HG02610 (cell line): ENCODE measurements at regions not wholly inside any gene's neighbourhood (a gene's known extent, or its start where the extent isn't known, plus 50 kb on each side); places are given as distances from the start of the nearest gene placed in this dataset.

Source experiments
- ATAC-seq: cut with Tn5 transposase; IDR thresholded peaks from one replicate; pipeline ENCODE4 v1.9.1; 2021; ENCODE audit warnings: mild to moderate bottlenecking, moderate library complexity; ENCODE audit not compliant: unreplicated experiment

GRCh38 chr4:10773010-10773409 is 88.4 kb upstream of the CLNK start:
- ATAC-seq: no peak

- ATAC-seq: no peak
Observed at GRCh38 chr4:10765386-10765785, 80.8 kb upstream of the CLNK start.

GRCh38 chr4:10762561-10762960 is 78.0 kb upstream of the CLNK start:
- ATAC-seq: no peak

GRCh38 chr4:10761903-10762302 is 77.3 kb upstream of the CLNK start:
- no peak for ATAC-seq

- no peak for ATAC-seq
Observed at GRCh38 chr4:10760086-10760485, 75.5 kb upstream of the CLNK start.

GRCh38 chr4:10758906-10759305 is 74.3 kb upstream of the CLNK start:
- no peak for ATAC-seq

- ATAC-seq: peak; percentile 68
Observed at GRCh38 chr4:10753856-10754402, 69.4 kb upstream of the CLNK start.

GRCh38 chr4:10753336-10753735 is 68.8 kb upstream of the CLNK start:
- ATAC-seq: no peak

- no peak for ATAC-seq
Observed at GRCh38 chr4:10750714-10751113, 66.1 kb upstream of the CLNK start.

GRCh38 chr4:10747186-10747585 is 62.6 kb upstream of the CLNK start:
- peak; percentile 63 for ATAC-seq

- ATAC-seq: no peak
Observed at GRCh38 chr4:10746371-10747171, 62.0 kb upstream of the CLNK start.

GRCh38 chr4:10743357-10743756 is 58.8 kb upstream of the CLNK start:
- ATAC-seq: peak; percentile 62

GRCh38 chr4:10741961-10742699 is 57.6 kb upstream of the CLNK start:
- ATAC-seq: peak; percentile 28

GRCh38 chr4:10740891-10741620 is 56.5 kb upstream of the CLNK start:
- no peak for ATAC-seq

GRCh38 chr4:10740251-10740650 is 55.7 kb upstream of the CLNK start:
- no peak for ATAC-seq

- ATAC-seq: no peak
Observed at GRCh38 chr4:10738826-10739489, 54.4 kb upstream of the CLNK start.

GRCh38 chr4:10737337-10737736 is 52.8 kb upstream of the CLNK start:
- no peak for ATAC-seq

GRCh38 chr4:10736895-10737294 is 52.3 kb upstream of the CLNK start:
- ATAC-seq: no peak

GRCh38 chr4:10736266-10736665 is 51.7 kb upstream of the CLNK start:
- no peak for ATAC-seq

GRCh38 chr4:10734697-10735096 is 50.1 kb upstream of the CLNK start:
- ATAC-seq: no peak
